ENCODE measurements at regions not wholly inside any gene's neighbourhood (a gene's known extent, or its start where the extent isn't known, plus 50 kb on each side); places are given as distances from the start of the nearest gene placed in this dataset.

GRCh38 chr18:11286431-11286830, 137.1 kb upstream of the PIEZO2 start:
- H3K27me3 ChIP-seq (ENCODE audit: control insufficient read depth, insufficient read depth, low read length) = no peaks in the 10 kb centered on the region
- H3K9me3 ChIP-seq (ENCODE audit: control insufficient read depth, insufficient read depth, low read depth, low read length) = no peaks in the 10 kb centered on the region
- H3K36me3 ChIP-seq (ENCODE audit: control insufficient read depth, insufficient read depth, low read length) = no peaks in the 10 kb centered on the region
- H3K27ac ChIP-seq (ENCODE audit: low read depth, low read length) = no peak overlapping the region
- peaks cover 5% of the 10 kb centered on the region; the same call in 1 of the 2 replicates for H3K4me1 ChIP-seq (ENCODE audit: control insufficient read depth, insufficient read depth, low read length)
- H3K9ac ChIP-seq (ENCODE audit: low read length) = no peak overlapping the region
- H3K4me3 ChIP-seq (ENCODE audit: low read depth, low read length) = no peak overlapping the region

DNA sequence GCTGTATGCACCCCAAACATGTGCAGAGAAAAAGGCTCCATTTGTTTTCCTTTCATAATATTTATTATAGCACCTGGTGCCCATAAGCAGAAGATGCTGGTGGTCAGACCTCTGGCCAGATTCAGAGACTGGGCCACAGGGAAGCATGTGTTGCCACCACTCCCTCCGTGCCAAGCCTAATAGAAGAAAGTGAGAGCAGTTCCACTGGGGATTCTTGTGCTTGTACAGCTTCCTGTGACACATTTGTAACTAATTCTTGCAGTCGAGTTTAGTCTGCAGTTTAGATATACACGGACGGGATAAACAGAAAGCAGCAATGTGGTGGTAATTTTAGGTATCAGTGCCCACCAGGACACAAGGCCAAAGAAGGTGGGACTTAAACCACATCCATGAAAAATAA, 135.4 kb upstream of the PIEZO2 start:
- no peaks in the 10 kb centered on the region for H3K27me3 ChIP-seq (ENCODE audit: control insufficient read depth, insufficient read depth, low read length)
- no peak overlapping the region for H3K4me3 ChIP-seq (ENCODE audit: low read depth, low read length)
- no peaks in the 10 kb centered on the region for H3K4me1 ChIP-seq (ENCODE audit: control insufficient read depth, insufficient read depth, low read length)
- no peak overlapping the region for H3K27ac ChIP-seq (ENCODE audit: low read depth, low read length)
- no peaks in the 10 kb centered on the region for H3K36me3 ChIP-seq (ENCODE audit: control insufficient read depth, insufficient read depth, low read length)
- H3K9ac ChIP-seq (ENCODE audit: low read length) = no peak overlapping the region
- H3K9me3 ChIP-seq (ENCODE audit: control insufficient read depth, insufficient read depth, low read depth, low read length) = no peaks in the 10 kb centered on the region

GRCh38 chr18:11284349-11284748, 135.0 kb upstream of the PIEZO2 start:
- Histone ChIP-seq H3K27me3 (ENCODE audit: control insufficient read depth, insufficient read depth, low read length) (no peaks in the 10 kb centered on the region), H3K9ac (ENCODE audit: low read length) (no peak overlapping the region), H3K36me3 (ENCODE audit: control insufficient read depth, insufficient read depth, low read length) (no peaks in the 10 kb centered on the region), H3K4me1 (ENCODE audit: control insufficient read depth, insufficient read depth, low read length) (no peaks in the 10 kb centered on the region), H3K9me3 (ENCODE audit: control insufficient read depth, insufficient read depth, low read depth, low read length) (no peaks in the 10 kb centered on the region), H3K27ac (ENCODE audit: low read depth, low read length) (no peak overlapping the region), H3K4me3 (ENCODE audit: low read depth, low read length) (no peak overlapping the region)

DNA sequence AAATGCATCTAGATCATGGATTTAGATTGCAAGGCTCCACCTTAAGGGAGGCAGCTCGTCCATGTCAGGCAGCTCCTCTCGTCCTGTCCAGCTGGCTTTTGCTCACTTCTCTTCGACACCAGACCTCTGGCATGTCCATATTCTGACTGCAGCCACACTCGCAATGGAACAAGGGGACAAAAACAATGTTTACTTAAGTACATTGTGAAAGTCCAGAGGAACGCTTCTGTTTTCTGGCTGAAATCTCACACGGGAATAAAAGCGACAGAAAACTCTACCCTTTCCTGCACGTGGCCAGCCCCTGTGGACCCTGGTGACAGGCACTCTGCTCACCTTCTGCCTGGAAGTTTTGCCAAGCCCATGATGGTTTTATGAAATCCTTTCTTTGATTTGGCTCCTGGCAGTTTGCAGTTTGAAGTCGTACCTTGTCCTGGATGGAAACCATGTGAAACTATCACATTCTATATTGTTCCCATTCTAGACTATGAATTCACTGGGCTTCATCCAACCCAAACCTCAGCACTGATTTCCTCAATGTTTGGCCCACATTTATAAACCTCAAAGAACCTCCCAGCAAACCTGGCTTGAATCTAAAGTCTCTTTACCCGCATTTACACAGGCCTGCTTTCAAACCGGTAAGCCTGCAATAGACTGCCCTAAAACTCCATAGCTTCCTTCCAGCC, 134.3 kb upstream of the PIEZO2 start:
- no peak overlapping the region for H3K9ac ChIP-seq (ENCODE audit: low read length)
- no peaks in the 10 kb centered on the region for H3K36me3 ChIP-seq (ENCODE audit: control insufficient read depth, insufficient read depth, low read length)
- no peak overlapping the region for H3K4me3 ChIP-seq (ENCODE audit: low read depth, low read length)
- no peaks in the 10 kb centered on the region for H3K9me3 ChIP-seq (ENCODE audit: control insufficient read depth, insufficient read depth, low read depth, low read length)
- no peak overlapping the region for H3K27ac ChIP-seq (ENCODE audit: low read depth, low read length)
- H3K4me1 ChIP-seq (ENCODE audit: control insufficient read depth, insufficient read depth, low read length) = no peaks in the 10 kb centered on the region
- H3K27me3 ChIP-seq (ENCODE audit: control insufficient read depth, insufficient read depth, low read length) = no peaks in the 10 kb centered on the region

- Histone ChIP-seq H3K36me3 (ENCODE audit: control insufficient read depth, insufficient read depth, low read length) (no peaks in the 10 kb centered on the region), H3K9ac (ENCODE audit: low read length) (no peak overlapping the region), H3K9me3 (ENCODE audit: control insufficient read depth, insufficient read depth, low read depth, low read length) (no peaks in the 10 kb centered on the region)
Measured at GRCh38 chr18:11279461-11279860, 130.1 kb upstream of the PIEZO2 start.

DNA sequence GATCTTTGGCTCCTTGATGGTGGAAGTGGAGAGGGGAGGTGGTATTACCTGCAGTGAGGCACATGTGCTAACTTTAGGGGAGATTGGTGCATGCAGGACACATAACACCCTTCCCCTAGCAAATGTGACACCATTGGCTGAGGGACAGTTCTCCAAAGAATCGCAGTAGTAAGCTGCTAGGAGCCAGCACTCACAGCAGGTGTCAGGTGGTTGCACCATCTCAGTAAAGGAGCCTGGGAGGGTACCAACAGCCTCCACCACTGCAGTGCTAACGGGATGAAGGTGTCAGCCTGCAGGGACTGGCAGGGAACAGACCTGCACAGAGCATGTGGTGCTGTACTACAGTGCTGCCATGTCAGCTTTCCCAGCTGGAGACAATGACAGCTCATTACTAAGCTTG, 127.3 kb upstream of the PIEZO2 start:
- no peaks in the 10 kb centered on the region for H3K27me3 ChIP-seq (ENCODE audit: control insufficient read depth, insufficient read depth, low read length)
- no peaks in the 10 kb centered on the region for H3K4me1 ChIP-seq (ENCODE audit: control insufficient read depth, insufficient read depth, low read length)
- no peak overlapping the region for H3K27ac ChIP-seq (ENCODE audit: low read depth, low read length)
- H3K36me3 ChIP-seq (ENCODE audit: control insufficient read depth, insufficient read depth, low read length) = no peaks in the 10 kb centered on the region
- H3K9ac ChIP-seq (ENCODE audit: low read length) = no peak overlapping the region
- no peak overlapping the region for H3K4me3 ChIP-seq (ENCODE audit: low read depth, low read length)
- H3K9me3 ChIP-seq (ENCODE audit: control insufficient read depth, insufficient read depth, low read depth, low read length) = no peaks in the 10 kb centered on the region

More at GRCh38 chr18:11279461-11279860, 130.1 kb upstream of the PIEZO2 start:
- Histone ChIP-seq H3K27ac (ENCODE audit: low read depth, low read length) (no peak overlapping the region), H3K27me3 (ENCODE audit: control insufficient read depth, insufficient read depth, low read length) (no peaks in the 10 kb centered on the region), H3K4me1 (ENCODE audit: control insufficient read depth, insufficient read depth, low read length) (no peaks in the 10 kb centered on the region), H3K4me3 (ENCODE audit: low read depth, low read length) (no peak overlapping the region)

- Histone ChIP-seq H3K27me3 (ENCODE audit: control insufficient read depth, insufficient read depth, low read length) (no peaks in the 10 kb centered on the region), H3K27ac (ENCODE audit: low read depth, low read length) (no peak overlapping the region), H3K9me3 (ENCODE audit: control insufficient read depth, insufficient read depth, low read depth, low read length) (no peaks in the 10 kb centered on the region), H3K4me1 (ENCODE audit: control insufficient read depth, insufficient read depth, low read length) (no peaks in the 10 kb centered on the region), H3K36me3 (ENCODE audit: control insufficient read depth, insufficient read depth, low read length) (no peaks in the 10 kb centered on the region), H3K9ac (ENCODE audit: low read length) (no peak overlapping the region), H3K4me3 (ENCODE audit: low read depth, low read length) (no peak overlapping the region)
Measured at GRCh38 chr18:11274144-11274794, 124.9 kb upstream of the PIEZO2 start.

DNA sequence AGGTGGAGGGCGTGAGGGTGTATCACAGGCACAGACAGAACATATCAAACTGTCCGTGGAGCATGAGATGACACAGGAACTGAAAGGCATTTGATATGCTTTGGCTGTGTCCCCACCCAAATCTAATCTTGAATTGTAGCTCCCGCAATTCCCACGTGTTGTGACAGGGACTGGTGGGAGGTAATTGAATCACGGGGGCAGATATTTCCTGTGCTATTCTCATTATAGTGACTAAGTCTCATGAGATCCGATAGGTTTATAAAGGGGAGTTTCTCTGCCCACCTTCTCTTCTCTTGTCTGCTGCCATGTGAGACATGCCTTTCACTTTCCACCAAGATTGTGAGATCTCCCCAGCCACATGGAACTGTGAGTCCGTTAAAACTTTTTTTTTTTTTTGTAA, 123.1 kb upstream of the PIEZO2 start:
- Histone ChIP-seq H3K27me3 (ENCODE audit: control insufficient read depth, insufficient read depth, low read length) (no peaks in the 10 kb centered on the region), H3K4me1 (ENCODE audit: control insufficient read depth, insufficient read depth, low read length) (no peaks in the 10 kb centered on the region), H3K9ac (ENCODE audit: low read length) (no peak overlapping the region), H3K36me3 (ENCODE audit: control insufficient read depth, insufficient read depth, low read length) (no peaks in the 10 kb centered on the region), H3K9me3 (ENCODE audit: control insufficient read depth, insufficient read depth, low read depth, low read length) (no peaks in the 10 kb centered on the region), H3K4me3 (ENCODE audit: low read depth, low read length) (no peak overlapping the region), H3K27ac (ENCODE audit: low read depth, low read length) (no peak overlapping the region)

DNA sequence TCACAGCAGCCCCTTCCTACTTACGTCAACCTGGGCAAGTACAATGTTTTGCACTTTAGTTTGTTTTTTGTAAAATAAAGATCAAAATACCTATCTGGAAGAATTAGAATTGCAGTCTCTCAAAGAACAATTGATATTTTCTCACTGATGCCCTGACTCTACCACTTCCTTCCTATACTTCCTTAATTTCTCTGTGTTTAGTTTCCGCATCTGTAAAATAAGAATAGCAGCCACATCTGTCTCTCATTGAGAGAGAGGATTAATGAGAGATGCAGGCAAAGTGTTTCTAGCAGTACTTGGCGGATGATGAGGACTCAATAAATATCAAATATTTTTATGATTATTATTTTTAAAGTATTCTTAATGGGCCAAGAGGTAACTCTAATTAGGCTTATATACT, 122.6 kb upstream of the PIEZO2 start:
- Histone ChIP-seq H3K9me3 (ENCODE audit: control insufficient read depth, insufficient read depth, low read depth, low read length) (no peaks in the 10 kb centered on the region), H3K4me3 (ENCODE audit: low read depth, low read length) (no peak overlapping the region), H3K36me3 (ENCODE audit: control insufficient read depth, insufficient read depth, low read length) (no peaks in the 10 kb centered on the region), H3K27ac (ENCODE audit: low read depth, low read length) (no peak overlapping the region), H3K27me3 (ENCODE audit: control insufficient read depth, insufficient read depth, low read length) (no peaks in the 10 kb centered on the region), H3K9ac (ENCODE audit: low read length) (no peak overlapping the region), H3K4me1 (ENCODE audit: control insufficient read depth, insufficient read depth, low read length) (no peaks in the 10 kb centered on the region)

GRCh38 chr18:11269257-11269656, 119.9 kb upstream of the PIEZO2 start:
- Histone ChIP-seq H3K4me1 (ENCODE audit: control insufficient read depth, insufficient read depth, low read length) (no peaks in the 10 kb centered on the region), H3K4me3 (ENCODE audit: low read depth, low read length) (no peak overlapping the region), H3K9me3 (ENCODE audit: control insufficient read depth, insufficient read depth, low read depth, low read length) (0 out of 2 replicates have a peak, but pooled peaks cover 9% of the 10 kb centered on the region)

DNA sequence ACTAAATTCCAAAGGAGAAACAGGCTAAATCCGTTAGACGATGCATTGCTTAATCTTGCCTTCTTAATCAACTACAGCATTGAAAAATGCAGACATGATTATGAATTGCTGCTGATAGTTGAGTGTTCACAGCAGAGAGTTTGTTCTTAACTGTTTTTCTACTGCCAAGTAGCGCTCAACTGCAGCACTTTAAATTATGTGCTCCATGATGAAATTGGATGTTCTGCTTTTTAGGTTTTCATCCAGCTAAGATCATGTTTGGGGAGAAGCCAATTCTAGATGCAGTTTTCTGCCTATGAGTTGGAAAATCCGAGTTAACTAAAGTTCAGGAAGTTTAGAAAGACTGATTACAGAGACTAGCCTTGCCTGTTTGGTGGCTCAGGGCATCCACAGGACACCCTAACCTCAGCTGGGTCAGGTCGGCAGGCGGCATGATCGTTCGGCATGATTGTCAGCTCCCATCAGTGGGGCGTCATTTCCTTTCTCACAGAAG, 119.4 kb upstream of the PIEZO2 start:
- Histone ChIP-seq H3K4me1 (ENCODE audit: control insufficient read depth, insufficient read depth, low read length) (no peaks in the 10 kb centered on the region), H3K36me3 (ENCODE audit: control insufficient read depth, insufficient read depth, low read length) (no peaks in the 10 kb centered on the region), H3K27me3 (ENCODE audit: control insufficient read depth, insufficient read depth, low read length) (no peaks in the 10 kb centered on the region), H3K27ac (ENCODE audit: low read depth, low read length) (no peak overlapping the region), H3K9me3 (ENCODE audit: control insufficient read depth, insufficient read depth, low read depth, low read length) (peaks cover 11% of the 10 kb centered on the region), H3K4me3 (ENCODE audit: low read depth, low read length) (no peak overlapping the region), H3K9ac (ENCODE audit: low read length) (no peak overlapping the region)

More at GRCh38 chr18:11269257-11269656, 119.9 kb upstream of the PIEZO2 start:
- Histone ChIP-seq H3K9ac (ENCODE audit: low read length) (no peak overlapping the region), H3K27ac (ENCODE audit: low read depth, low read length) (no peak overlapping the region), H3K36me3 (ENCODE audit: control insufficient read depth, insufficient read depth, low read length) (no peaks in the 10 kb centered on the region), H3K27me3 (ENCODE audit: control insufficient read depth, insufficient read depth, low read length) (no peaks in the 10 kb centered on the region)
